Ishikawa (cell line): ENCODE measurements at regions not wholly inside any gene's neighbourhood (a gene's known extent, or its start where the extent isn't known, plus 50 kb on each side); places are given as distances from the start of the nearest gene placed in this dataset.

Experiments
- EP300 ChIP-seq: IDR thresholded peaks from 2 replicates; pipeline ENCODE4 v1.6.1; 2012; ENCODE audit warnings: borderline replicate concordance
- TAF1 ChIP-seq: IDR thresholded peaks from 2 replicates; pipeline ENCODE4 v1.6.1; 2012; ENCODE audit warnings: low read depth, mild to moderate bottlenecking
- USF1 ChIP-seq: IDR thresholded peaks from 2 replicates; pipeline ENCODE4 v1.6.1; 2012
- YY1 ChIP-seq: IDR thresholded peaks from 2 replicates; pipeline ENCODE4 v1.6.1; 2012; ENCODE audit warnings: low read depth
- TF ChIP-seq, protein P1 (sequence below): IDR thresholded peaks from 2 replicates; pipeline ENCODE4 v1.6.1; 2012

GRCh38 chr5:174221946-174222345 lies 176.4 kb downstream of the NSG2 start:
- TF ChIP-seq, protein P1, sequence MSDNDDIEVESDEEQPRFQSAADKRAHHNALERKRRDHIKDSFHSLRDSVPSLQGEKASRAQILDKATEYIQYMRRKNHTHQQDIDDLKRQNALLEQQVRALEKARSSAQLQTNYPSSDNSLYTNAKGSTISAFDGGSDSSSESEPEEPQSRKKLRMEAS = no peak
- no peak for TF ChIP-seq EP300
- no peak for TF ChIP-seq TAF1
- no peak for TF ChIP-seq USF1
- TF ChIP-seq YY1 = no peak
